SK-N-MC (cell line): ENCODE measurements at regions not wholly inside any gene's neighbourhood (a gene's known extent, or its start where the extent isn't known, plus 50 kb on each side); places are given as distances from the start of the nearest gene placed in this dataset.

Source experiments
- DNase-seq: peaks from one replicate; pipeline ENCODE4 v3.0.0-alpha.2; 2011; ENCODE audit warnings: low read depth, low spot score
- H3K27ac ChIP-seq: fragments of 200-600 bp; sonication (generic); 2 replicates; pipeline ENCODE4 v1.5.1; 2016; ENCODE audit warnings: mixed run types
- H3K36me3 ChIP-seq: fragments of 200-600 bp; sonication (generic); 2 replicates; pipeline ENCODE4 v1.6.1; 2017; ENCODE audit warnings: antibody characterized with exemption, low read length, mixed read lengths; ENCODE audit not compliant: insufficient read depth
- H3K4me3 ChIP-seq: fragments of 200-600 bp; sonication (generic); 2 replicates; pipeline ENCODE4 v1.5.1; 2016
- H3K9ac ChIP-seq: fragments of 200-600 bp; sonication (generic); 2 replicates; pipeline ENCODE4 v1.8.0; 2017; ENCODE audit warnings: mixed run types, mixed read lengths; ENCODE audit not compliant: insufficient read length
- H3K9me3 ChIP-seq: fragments of 200-600 bp; sonication (generic); 2 replicates; pipeline ENCODE4 v1.6.1; 2017; ENCODE audit warnings: low read depth, mild to moderate bottlenecking, antibody characterized with exemption, low read length, moderate library complexity, mixed read lengths
- EZH2 ChIP-seq: fragments of 200-600 bp; sonication (generic); IDR thresholded peaks from one replicate; pipeline ENCODE4 v1.6.1; 2017; ENCODE audit warnings: antibody characterized with exemption
- FOXP2 ChIP-seq: optimal IDR thresholded peaks from 2 replicates; pipeline ENCODE3; 2011; ENCODE audit warnings: mild to moderate bottlenecking, moderate library complexity; ENCODE audit not compliant: insufficient read depth; ENCODE audit errors: extremely low read length, control extremely low read depth
- POLR2AphosphoS5 ChIP-seq: IDR thresholded peaks from 2 replicates; pipeline ENCODE4 v1.6.1; 2012; ENCODE audit warnings: mild to moderate bottlenecking, low read depth, low read length, borderline replicate concordance

- no peaks in the 10 kb centered on the region for H3K36me3 ChIP-seq
- no peak overlapping the region for H3K9ac ChIP-seq
- TF ChIP-seq POLR2AphosphoS5 (no peak), EZH2 (no peak), FOXP2 (no peak)
- DNase-seq: no peak
- H3K27ac ChIP-seq: no peak overlapping the region
- H3K4me3 ChIP-seq: no peak overlapping the region
- no peaks in the 10 kb centered on the region for H3K9me3 ChIP-seq
These were observed 528.8 kb downstream of the SHQ1 start for GRCh38 chr3:72319194-72320094.

- Histone ChIP-seq H3K9ac (no peak overlapping the region), H3K36me3 (no peaks in the 10 kb centered on the region), H3K4me3 (no peak overlapping the region), H3K27ac (no peak overlapping the region), H3K9me3 (no peaks in the 10 kb centered on the region)
- DNase-seq: no peak
- TF ChIP-seq EZH2: no peak
These were observed 529.6 kb downstream of the SHQ1 start for GRCh38 chr3:72318504-72319193.

GRCh38 chr3:72317491-72317890 lies 530.8 kb downstream of the SHQ1 start:
- no peak for TF ChIP-seq EZH2
- Histone ChIP-seq H3K9ac (no peak overlapping the region), H3K36me3 (no peaks in the 10 kb centered on the region), H3K9me3 (no peaks in the 10 kb centered on the region), H3K27ac (no peak overlapping the region), H3K4me3 (no peak overlapping the region)
- DNase-seq: no peak

GRCh38 chr3:72316501-72317279 lies 531.6 kb downstream of the SHQ1 start:
- DNase-seq: no peak
- TF ChIP-seq FOXP2: no peak
- TF ChIP-seq EZH2: no peak
- no peak for TF ChIP-seq POLR2AphosphoS5

DNA sequence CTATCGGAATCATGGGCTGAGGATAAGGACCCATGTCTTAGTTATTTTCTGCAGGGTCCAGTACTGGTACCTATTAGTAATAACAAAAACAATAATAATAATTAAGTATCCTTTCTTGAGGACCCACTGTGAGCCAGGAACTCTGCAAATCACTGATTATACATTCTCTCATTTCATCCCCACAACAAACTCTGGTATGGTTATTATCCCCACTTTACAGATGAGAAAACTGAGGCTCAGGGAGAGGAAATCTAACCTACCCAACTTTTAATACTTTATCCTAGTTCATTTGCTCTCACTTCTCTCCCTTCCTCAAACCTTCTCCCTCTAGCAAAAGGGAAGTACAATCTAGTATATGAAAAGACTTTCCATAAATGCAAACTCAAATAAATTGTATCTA lies 528.4 kb upstream of the PROK2 start:
- no peak for DNase-seq
- TF ChIP-seq EZH2: no peak
- TF ChIP-seq POLR2AphosphoS5: no peak
- TF ChIP-seq FOXP2: no peak

More at GRCh38 chr3:72316501-72317279, 531.6 kb downstream of the SHQ1 start:
- Histone ChIP-seq H3K9ac (no peak overlapping the region), H3K27ac (no peak overlapping the region), H3K4me3 (no peak overlapping the region), H3K36me3 (no peaks in the 10 kb centered on the region), H3K9me3 (no peaks in the 10 kb centered on the region)

GRCh38 chr3:72312339-72312738 lies 527.4 kb upstream of the PROK2 start:
- TF ChIP-seq FOXP2 (no peak), EZH2 (no peak), POLR2AphosphoS5 (no peak)
- no peak overlapping the region for H3K9ac ChIP-seq
- no peak overlapping the region for H3K27ac ChIP-seq
- no peak for DNase-seq
- H3K4me3 ChIP-seq: no peak overlapping the region
- H3K9me3 ChIP-seq: no peaks in the 10 kb centered on the region
- no peaks in the 10 kb centered on the region for H3K36me3 ChIP-seq

More for the DNA sequence above, 528.4 kb upstream of the PROK2 start:
- no peak overlapping the region for H3K27ac ChIP-seq
- no peaks in the 10 kb centered on the region for H3K36me3 ChIP-seq
- H3K9ac ChIP-seq: no peak overlapping the region
- H3K9me3 ChIP-seq: no peaks in the 10 kb centered on the region
- H3K4me3 ChIP-seq: no peak overlapping the region

DNA sequence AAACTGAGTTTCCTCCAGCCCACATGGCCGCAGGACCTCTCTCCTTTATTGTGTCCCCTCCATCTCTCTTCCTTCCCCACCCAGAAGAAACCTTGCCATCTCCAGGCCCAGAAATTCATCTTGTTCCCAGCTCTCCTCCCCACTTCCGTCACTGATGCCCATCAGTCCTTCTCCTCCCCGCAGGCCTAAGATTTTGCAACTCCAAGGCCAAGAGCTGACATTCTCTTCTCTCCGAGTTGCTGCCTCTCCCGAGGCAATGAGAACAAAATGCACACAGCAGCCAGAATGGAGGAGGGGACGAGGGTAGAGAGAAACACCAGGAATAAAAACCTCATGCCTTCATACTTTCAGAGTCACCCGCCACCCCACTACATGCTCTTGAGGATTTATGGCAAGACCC lies 526.5 kb upstream of the PROK2 start:
- no peak overlapping the region for H3K27ac ChIP-seq
- no peaks in the 10 kb centered on the region for H3K36me3 ChIP-seq
- H3K9ac ChIP-seq: no peak overlapping the region
- DNase-seq: no peak
- TF ChIP-seq FOXP2 (no peak), POLR2AphosphoS5 (no peak), EZH2 (no peak)
- no peak overlapping the region for H3K4me3 ChIP-seq
- H3K9me3 ChIP-seq: no peaks in the 10 kb centered on the region
